Type B pancreatic cell (in vitro differentiated cells): ENCODE measurements at regions not wholly inside any gene's neighbourhood (a gene's known extent, or its start where the extent isn't known, plus 50 kb on each side); places are given as distances from the start of the nearest gene placed in this dataset.

Source experiments
- DNase-seq: peaks from one replicate; pipeline ENCODE4 v3.0.0; 2021; ENCODE audit warnings: mixed read lengths; ENCODE audit not compliant: unreplicated experiment; ENCODE audit errors: extremely low spot score
- H3K27ac Mint-ChIP-seq: 2 replicates; pipeline ENCODE4 v1.8.0; 2021; ENCODE audit warnings: mild to moderate bottlenecking, mixed read lengths
- H3K27me3 Mint-ChIP-seq: 2 replicates; pipeline ENCODE4 v1.8.0; 2021; ENCODE audit warnings: mixed read lengths
- H3K36me3 Mint-ChIP-seq: 2 replicates; pipeline ENCODE4 v1.8.0; 2021; ENCODE audit warnings: mixed read lengths
- H3K4me1 Mint-ChIP-seq: one replicate; pipeline ENCODE4 v1.8.0; 2021; ENCODE audit warnings: mixed read lengths; ENCODE audit not compliant: unreplicated experiment
- H3K4me3 Mint-ChIP-seq: 2 replicates; pipeline ENCODE4 v1.8.0; 2021; ENCODE audit warnings: mild to moderate bottlenecking, mixed read lengths
- H3K9me3 Mint-ChIP-seq: 2 replicates; pipeline ENCODE4 v1.8.0; 2021; ENCODE audit warnings: mixed read lengths
- CTCF ChIP-seq: fragments of 200-600 bp; sonication (generic); conservative IDR thresholded peaks from 2 replicates; pipeline ENCODE4 v1.5.0; 2021; ENCODE audit warnings: antibody characterized with exemption, mild to moderate bottlenecking

GRCh38 chr21:35410656-35411055, 361.6 kb upstream of the RUNX1 start:
- Mint-ChIP-seq H3K36me3 (no peaks in the 10 kb centered on the region), H3K4me1 (no peaks in the 10 kb centered on the region), H3K27ac (no peak overlapping the region), H3K4me3 (no peak overlapping the region), H3K27me3 (peaks cover 26% of the 10 kb centered on the region), H3K9me3 (no peaks in the 10 kb centered on the region)
- no peak for DNase-seq
- TF ChIP-seq CTCF: no peak

- Mint-ChIP-seq H3K27me3 (peaks cover 29% of the 10 kb centered on the region), H3K27ac (no peak overlapping the region), H3K4me3 (no peak overlapping the region), H3K9me3 (no peaks in the 10 kb centered on the region), H3K4me1 (no peaks in the 10 kb centered on the region), H3K36me3 (no peaks in the 10 kb centered on the region)
- DNase-seq: no peak
- TF ChIP-seq CTCF: no peak
Measured at GRCh38 chr21:35410123-35410522, 361.0 kb upstream of the RUNX1 start.

- Mint-ChIP-seq H3K36me3 (no peaks in the 10 kb centered on the region), H3K4me3 (no peak overlapping the region), H3K27ac (no peak overlapping the region), H3K4me1 (no peaks in the 10 kb centered on the region), H3K27me3 (peaks cover 43% of the 10 kb centered on the region), H3K9me3 (no peaks in the 10 kb centered on the region)
- no peak for DNase-seq
- no peak for TF ChIP-seq CTCF
Measured at GRCh38 chr21:35408401-35408800, 359.3 kb upstream of the RUNX1 start.

DNA sequence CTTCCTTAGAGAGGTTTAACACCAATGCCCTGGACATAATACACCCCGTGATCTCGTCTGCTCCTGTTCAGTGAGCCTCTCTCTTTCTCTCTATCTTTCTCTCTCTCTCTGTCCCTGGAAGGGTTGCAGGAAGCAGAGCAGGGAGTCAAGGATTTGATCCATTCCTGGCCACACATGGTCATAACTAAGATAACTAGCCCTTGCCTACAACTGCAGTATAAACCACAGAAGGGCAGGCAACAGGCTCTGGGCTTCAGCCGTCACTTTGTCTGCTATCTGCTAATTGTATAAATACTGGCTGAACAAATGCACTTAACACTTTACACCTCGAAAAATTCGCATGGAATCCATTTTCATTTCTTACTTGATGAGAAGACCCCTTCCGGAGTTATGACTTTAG, 357.5 kb upstream of the RUNX1 start:
- no peak for TF ChIP-seq CTCF
- H3K27ac Mint-ChIP-seq: no peak overlapping the region
- no peak overlapping the region for H3K4me3 Mint-ChIP-seq
- H3K4me1 Mint-ChIP-seq: no peaks in the 10 kb centered on the region
- DNase-seq: no peak
- no peaks in the 10 kb centered on the region for H3K9me3 Mint-ChIP-seq
- H3K27me3 Mint-ChIP-seq: peaks cover 44% of the 10 kb centered on the region
- H3K36me3 Mint-ChIP-seq: no peaks in the 10 kb centered on the region

GRCh38 chr21:35405981-35406380, 356.9 kb upstream of the RUNX1 start:
- Mint-ChIP-seq H3K27ac (no peak overlapping the region), H3K27me3 (peaks cover 46% of the 10 kb centered on the region), H3K36me3 (no peaks in the 10 kb centered on the region), H3K9me3 (no peaks in the 10 kb centered on the region), H3K4me1 (no peaks in the 10 kb centered on the region), H3K4me3 (no peak overlapping the region)
- TF ChIP-seq CTCF: no peak
- DNase-seq: no peak

GRCh38 chr21:35404247-35404646, 355.1 kb upstream of the RUNX1 start:
- Mint-ChIP-seq H3K27ac (no peak overlapping the region), H3K9me3 (no peaks in the 10 kb centered on the region), H3K4me3 (no peak overlapping the region), H3K36me3 (no peaks in the 10 kb centered on the region), H3K27me3 (peaks cover 46% of the 10 kb centered on the region), H3K4me1 (no peaks in the 10 kb centered on the region)
- TF ChIP-seq CTCF: no peak
- no peak for DNase-seq
